ENCODE measurements at regions not wholly inside any gene's neighbourhood (a gene's known extent, or its start where the extent isn't known, plus 50 kb on each side); places are given as distances from the start of the nearest gene placed in this dataset.

DNA sequence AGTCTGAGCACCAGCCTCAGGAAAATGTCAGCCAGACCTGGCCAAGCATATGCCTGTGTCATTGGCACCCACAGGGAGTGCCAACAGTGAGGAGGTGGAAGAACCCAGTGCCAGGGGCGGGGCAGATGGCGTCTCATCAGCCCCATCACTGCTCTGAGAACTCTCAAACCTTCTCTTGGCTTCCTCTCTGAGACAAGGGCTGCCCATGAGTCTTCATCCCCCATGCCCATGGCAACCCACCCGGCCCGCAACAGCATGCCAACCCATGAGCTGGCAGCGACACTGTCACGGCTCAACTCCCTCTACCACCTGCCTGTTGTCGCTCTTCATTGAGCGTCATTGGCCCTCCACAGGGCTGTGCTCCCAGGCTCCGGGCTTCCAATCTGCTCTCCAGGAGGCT, 340.5 kb downstream of the BUD13 start:
- H3K9me3 Mint-ChIP-seq = no peaks in the 10 kb centered on the region

DNA sequence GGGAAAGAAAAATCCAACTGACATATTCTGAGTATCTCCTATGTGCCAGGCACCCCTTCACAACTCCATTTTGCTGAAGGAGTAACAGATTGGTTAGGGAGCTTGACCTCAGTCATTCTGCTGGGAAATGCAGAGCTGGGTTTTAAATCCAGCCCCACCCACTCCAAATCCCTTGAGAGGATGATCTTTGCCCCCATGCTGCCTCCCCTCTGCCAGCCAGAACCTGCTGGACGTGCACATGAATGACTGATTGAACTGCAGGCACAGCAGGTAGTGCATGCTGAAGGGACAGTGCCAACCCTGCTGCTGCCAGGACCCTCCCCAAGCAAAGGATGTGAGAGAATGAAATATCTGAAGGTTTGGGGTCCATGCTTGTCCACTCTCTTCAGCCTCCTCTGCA, 340.9 kb downstream of the BUD13 start:
- Mint-ChIP-seq H3K9me3 (no peaks in the 10 kb centered on the region), H3K27ac (no peak overlapping the region), H3K36me3 (ENCODE audit: low read depth) (no peaks in the 10 kb centered on the region), H3K4me3 (no peak overlapping the region), H3K27me3 (ENCODE audit: low read depth) (no peaks in the 10 kb centered on the region), H3K4me1 (ENCODE audit: low read depth) (no peaks in the 10 kb centered on the region)

More for the DNA sequence above, 340.5 kb downstream of the BUD13 start:
- Mint-ChIP-seq H3K36me3 (ENCODE audit: low read depth) (no peaks in the 10 kb centered on the region), H3K4me3 (no peak overlapping the region), H3K4me1 (ENCODE audit: low read depth) (no peaks in the 10 kb centered on the region), H3K27me3 (ENCODE audit: low read depth) (no peaks in the 10 kb centered on the region), H3K27ac (no peak overlapping the region)

DNA sequence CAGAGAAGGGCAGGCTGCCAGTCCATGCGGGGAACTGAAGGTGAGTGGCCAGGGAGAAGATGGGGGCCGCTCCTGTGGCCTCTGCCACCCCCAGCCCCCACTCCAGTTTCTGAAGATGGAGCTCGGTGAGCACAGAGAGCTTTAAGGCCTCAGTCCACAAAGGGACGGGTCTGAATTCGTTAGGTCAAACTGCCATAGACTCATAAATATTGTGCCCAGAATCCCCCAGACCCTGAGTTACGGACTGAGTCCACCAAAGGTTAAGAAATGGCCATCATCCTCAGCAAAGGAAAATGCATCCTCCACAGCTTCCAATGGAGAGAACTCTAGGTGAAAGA, 344.2 kb downstream of the BUD13 start:
- H3K4me1 Mint-ChIP-seq (ENCODE audit: low read depth) = no peaks in the 10 kb centered on the region
- no peaks in the 10 kb centered on the region for H3K9me3 Mint-ChIP-seq
- H3K4me3 Mint-ChIP-seq = no peak overlapping the region
- H3K36me3 Mint-ChIP-seq (ENCODE audit: low read depth) = no peaks in the 10 kb centered on the region
- no peaks in the 10 kb centered on the region for H3K27me3 Mint-ChIP-seq (ENCODE audit: low read depth)
- H3K27ac Mint-ChIP-seq = no peak overlapping the region

DNA sequence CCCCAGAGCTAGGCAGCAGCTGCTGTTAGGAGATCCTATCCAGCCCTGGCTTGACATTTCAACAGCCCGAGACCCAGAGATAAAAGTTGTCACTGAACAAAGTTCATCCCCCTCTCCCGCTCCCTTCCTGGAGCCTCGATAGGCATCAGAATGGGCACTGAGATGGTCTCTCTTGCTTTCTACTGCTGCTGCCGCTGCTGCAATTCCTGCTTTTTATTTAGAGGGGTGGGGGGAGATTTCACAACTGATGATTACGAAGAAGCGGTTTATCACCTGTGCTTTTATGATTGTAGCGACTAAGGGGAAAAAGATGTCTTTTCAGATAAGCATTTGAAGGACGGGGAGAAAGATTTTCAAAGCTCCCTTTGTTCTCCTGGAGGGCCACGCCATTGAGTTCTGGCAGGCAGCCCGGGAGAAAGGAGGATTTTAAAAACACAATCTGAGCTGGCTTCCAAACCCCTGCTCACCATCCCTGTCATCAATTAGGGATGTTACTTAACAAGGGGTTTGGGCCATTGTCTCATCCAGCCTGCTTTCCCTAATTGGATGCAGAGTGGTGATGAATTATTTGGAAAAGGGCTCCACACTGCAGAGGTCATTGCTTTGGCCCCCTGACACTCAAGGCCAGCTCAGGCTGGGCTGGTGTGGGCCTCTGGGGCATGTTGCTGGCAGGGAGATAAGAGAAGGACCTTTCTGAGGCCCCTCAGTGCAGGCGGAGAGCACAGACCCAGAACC, 344.7 kb downstream of the BUD13 start:
- Mint-ChIP-seq H3K36me3 (ENCODE audit: low read depth) (no peaks in the 10 kb centered on the region), H3K9me3 (no peaks in the 10 kb centered on the region), H3K4me1 (ENCODE audit: low read depth) (no peaks in the 10 kb centered on the region), H3K27me3 (ENCODE audit: low read depth) (no peaks in the 10 kb centered on the region), H3K4me3 (no peak overlapping the region), H3K27ac (no peak overlapping the region)

DNA sequence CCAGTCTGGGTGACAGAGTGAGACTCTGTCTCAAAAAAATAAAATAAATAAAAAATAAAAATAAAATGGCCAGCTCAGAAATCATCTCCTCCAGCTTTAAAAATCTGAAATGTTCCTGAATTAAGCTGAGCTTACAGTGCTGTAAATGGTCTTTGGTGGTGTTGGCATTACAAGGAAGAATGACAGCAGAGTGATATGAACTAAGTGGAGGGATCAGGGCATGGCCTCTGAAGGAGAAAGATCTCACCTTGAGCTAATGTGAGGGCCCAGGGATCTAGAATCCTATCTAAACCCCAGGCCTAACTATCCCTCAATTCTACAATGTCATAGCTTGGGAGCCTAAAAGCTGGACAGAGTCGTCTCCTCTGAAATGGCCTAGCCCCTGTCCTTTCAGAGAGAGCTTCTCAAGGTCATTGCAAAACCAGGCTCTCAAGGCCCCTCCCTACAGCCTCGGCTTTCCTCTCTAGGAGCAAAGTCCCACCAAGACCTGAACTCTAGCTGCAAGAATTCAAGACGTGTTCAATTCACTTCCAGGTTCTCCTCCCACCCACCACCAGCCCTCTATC, 345.4 kb downstream of the BUD13 start:
- Mint-ChIP-seq H3K27ac (no peak overlapping the region), H3K36me3 (ENCODE audit: low read depth) (no peaks in the 10 kb centered on the region), H3K4me3 (no peak overlapping the region), H3K4me1 (ENCODE audit: low read depth) (no peaks in the 10 kb centered on the region), H3K9me3 (no peaks in the 10 kb centered on the region), H3K27me3 (ENCODE audit: low read depth) (no peaks in the 10 kb centered on the region)

DNA sequence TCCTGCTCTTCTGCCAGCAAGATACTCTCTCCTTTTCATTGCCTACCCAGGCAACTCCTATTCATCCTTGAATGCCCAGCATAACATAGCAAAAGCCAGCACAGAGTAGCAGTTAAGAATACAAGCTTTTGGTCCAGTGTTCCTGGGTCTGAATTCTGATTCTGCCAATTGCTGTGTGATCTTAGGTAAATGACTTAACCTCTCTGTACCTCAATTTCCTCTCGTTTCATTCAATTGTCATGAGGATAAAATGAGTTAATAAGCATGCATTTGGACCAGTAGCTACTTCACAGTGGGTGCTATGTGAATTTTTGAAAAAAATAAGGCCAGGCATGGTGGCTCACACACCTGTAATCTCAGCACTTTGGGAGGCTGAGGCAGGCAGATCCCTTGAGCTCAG, 346.0 kb downstream of the BUD13 start:
- Mint-ChIP-seq H3K27me3 (ENCODE audit: low read depth) (no peaks in the 10 kb centered on the region), H3K4me1 (ENCODE audit: low read depth) (no peaks in the 10 kb centered on the region), H3K4me3 (no peak overlapping the region), H3K36me3 (ENCODE audit: low read depth) (no peaks in the 10 kb centered on the region), H3K27ac (no peak overlapping the region), H3K9me3 (no peaks in the 10 kb centered on the region)

DNA sequence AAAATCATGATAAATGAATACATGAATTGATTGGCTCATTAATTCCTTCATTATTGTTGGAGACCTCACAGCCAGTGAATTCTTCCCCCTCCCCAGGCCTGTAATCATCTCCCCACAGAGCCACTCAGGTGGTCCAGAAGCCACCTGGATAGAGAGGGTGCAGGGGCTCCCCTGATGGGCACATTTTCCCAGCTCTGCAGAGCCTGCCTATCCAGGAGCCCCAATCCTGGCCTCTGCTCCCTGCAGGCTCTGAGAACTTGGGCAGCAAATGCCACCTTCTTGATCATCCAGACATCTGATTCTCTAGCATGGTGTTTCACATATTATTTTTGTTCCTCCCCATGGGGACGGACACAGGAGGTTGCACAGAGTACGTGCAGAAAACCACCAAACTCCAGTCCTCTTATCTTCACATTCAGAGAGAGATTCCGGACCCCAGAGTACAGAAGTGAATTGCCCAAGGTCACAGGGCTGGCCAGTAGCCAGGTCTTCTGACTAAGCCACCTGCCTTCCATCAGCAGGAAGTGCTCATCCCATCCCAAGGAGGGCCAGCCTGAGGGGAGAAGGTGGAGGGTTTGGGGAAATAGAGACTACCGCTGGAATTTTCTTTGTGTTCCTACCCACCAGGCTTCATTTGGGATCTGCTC, 348.0 kb downstream of the BUD13 start:
- H3K27me3 Mint-ChIP-seq (ENCODE audit: low read depth) = no peaks in the 10 kb centered on the region
- no peaks in the 10 kb centered on the region for H3K9me3 Mint-ChIP-seq
- no peak overlapping the region for H3K27ac Mint-ChIP-seq
- H3K36me3 Mint-ChIP-seq (ENCODE audit: low read depth) = no peaks in the 10 kb centered on the region
- H3K4me1 Mint-ChIP-seq (ENCODE audit: low read depth) = no peaks in the 10 kb centered on the region
- no peak overlapping the region for H3K4me3 Mint-ChIP-seq

DNA sequence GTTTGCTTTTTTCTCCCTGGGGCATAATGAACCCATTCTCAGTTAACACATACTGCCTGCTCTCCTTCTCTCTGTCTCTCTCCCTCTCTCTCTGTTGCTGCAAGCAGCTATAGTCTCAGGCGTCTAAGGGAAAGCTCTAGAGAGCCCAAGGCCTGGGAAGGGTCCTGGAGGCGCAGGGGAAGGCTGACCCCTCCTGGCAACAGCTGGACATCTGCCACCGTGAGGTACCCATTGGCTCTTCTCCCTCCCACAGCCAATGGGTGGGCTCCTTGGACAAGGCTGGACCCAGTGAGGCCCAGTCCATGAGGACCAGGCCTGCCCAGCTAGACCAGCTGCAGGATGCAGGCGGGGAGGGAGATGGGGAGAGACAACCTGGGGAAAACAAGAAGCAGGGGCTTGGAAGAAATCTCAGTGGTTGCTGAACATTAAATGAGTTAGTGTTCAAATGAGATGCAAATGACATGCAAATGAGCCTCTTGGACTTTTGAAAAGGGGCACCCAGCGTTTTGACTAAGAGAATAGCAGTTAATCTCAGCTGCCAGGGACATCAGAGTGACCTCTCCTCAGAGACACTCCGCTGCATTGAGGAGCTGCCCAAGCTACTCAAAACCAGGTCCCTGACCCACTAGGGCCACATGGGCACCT, 349.7 kb downstream of the BUD13 start:
- Mint-ChIP-seq H3K4me3 (no peak overlapping the region), H3K4me1 (ENCODE audit: low read depth) (no peaks in the 10 kb centered on the region), H3K9me3 (no peaks in the 10 kb centered on the region), H3K27ac (no peak overlapping the region), H3K36me3 (ENCODE audit: low read depth) (no peaks in the 10 kb centered on the region), H3K27me3 (ENCODE audit: low read depth) (no peaks in the 10 kb centered on the region)

DNA sequence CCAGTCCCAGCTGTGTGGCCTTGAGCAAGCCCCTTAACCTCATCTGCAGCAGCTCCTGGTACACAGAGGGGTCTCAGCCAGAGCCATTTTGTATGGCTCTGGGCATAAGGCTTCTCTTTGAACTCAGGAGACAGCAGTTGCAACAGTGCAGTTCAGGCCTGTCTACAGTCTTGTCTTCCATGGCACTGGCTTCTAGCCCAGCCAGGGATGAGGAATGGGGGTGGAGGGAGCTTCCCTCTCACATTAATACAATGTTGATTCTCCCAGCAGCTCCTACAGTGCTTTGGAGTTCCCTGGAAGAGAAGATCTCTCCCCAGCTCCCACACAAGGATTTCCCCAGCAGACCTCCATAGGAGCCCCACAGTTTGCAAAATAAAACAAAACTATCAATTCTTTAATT, 350.2 kb downstream of the BUD13 start:
- Mint-ChIP-seq H3K4me1 (ENCODE audit: low read depth) (no peaks in the 10 kb centered on the region), H3K9me3 (no peaks in the 10 kb centered on the region), H3K27ac (no peak overlapping the region), H3K4me3 (no peak overlapping the region), H3K36me3 (ENCODE audit: low read depth) (no peaks in the 10 kb centered on the region), H3K27me3 (ENCODE audit: low read depth) (no peaks in the 10 kb centered on the region)

DNA sequence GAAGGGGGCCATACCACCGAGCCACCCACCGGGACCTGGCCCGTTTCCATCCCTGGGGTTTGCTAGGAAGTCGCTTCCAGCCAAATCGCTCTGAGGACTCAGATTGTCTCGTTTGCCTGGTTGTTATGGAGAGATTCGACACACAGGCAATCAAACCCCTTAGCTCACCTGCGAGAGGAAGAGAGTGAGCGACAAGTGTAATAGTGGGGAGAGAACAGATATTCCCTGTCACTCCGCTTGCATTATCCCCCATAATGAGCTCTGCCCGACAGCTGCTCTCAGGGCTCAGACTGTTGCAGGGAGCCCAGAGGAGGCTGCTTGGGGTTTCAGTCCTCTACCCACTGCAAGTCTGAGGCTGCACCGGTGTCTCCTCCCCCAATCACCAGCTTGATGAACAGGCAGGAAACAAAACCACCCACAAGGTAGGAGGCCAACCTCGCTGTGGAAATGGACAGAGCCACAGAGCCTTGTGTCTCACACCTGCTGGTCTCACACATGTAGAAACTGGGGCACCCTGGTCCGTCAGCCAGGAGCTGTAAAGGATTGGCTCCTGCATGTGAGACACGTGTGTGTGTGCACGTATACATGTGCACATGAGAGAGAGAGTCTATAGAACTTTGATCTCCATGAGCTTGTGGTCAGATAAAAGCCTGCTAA, 351.1 kb downstream of the BUD13 start:
- H3K27me3 Mint-ChIP-seq (ENCODE audit: low read depth) = no peaks in the 10 kb centered on the region
- no peaks in the 10 kb centered on the region for H3K9me3 Mint-ChIP-seq
- no peaks in the 10 kb centered on the region for H3K36me3 Mint-ChIP-seq (ENCODE audit: low read depth)
- H3K4me1 Mint-ChIP-seq (ENCODE audit: low read depth) = no peaks in the 10 kb centered on the region
- no peak overlapping the region for H3K27ac Mint-ChIP-seq
- H3K4me3 Mint-ChIP-seq = no peak overlapping the region

DNA sequence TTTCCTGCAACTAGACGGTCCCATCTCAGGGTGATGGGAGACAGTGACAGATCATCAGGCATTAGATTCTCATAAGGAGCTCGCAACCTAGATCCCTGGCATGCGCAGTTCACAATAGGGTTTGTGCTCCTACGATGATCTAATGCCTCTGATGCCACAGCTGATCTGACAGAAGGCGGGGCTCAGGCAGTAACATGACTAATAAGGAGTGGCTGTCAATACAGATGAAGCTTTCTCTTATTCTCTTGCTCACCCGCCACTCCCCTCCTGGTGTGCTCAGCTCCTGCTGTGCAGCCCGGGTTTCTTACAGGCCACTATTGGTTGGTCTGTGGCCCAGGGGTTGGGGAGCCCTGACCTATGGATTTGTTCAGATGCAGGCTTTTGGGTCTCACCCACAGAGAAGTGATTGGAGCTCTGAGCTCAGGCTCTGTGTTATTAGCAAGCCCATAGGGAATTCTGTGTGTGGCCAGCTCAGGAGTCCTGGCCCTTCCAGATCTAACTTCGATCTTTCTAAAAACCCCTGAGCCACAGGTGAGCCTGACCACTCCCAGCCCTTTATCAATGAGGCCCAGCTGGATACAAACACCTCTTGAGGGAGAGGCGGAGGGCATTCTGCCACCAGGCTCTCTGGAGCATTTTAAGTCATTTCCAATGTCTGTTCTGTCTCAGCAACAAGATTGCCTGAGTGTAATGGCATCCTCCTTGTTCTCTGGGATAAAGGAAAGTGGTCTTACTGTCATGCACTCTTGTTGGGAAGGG, 351.8 kb downstream of the BUD13 start:
- Mint-ChIP-seq H3K27me3 (ENCODE audit: low read depth) (no peaks in the 10 kb centered on the region), H3K4me3 (no peak overlapping the region), H3K4me1 (ENCODE audit: low read depth) (no peaks in the 10 kb centered on the region), H3K9me3 (no peaks in the 10 kb centered on the region), H3K36me3 (ENCODE audit: low read depth) (no peaks in the 10 kb centered on the region), H3K27ac (no peak overlapping the region)

DNA sequence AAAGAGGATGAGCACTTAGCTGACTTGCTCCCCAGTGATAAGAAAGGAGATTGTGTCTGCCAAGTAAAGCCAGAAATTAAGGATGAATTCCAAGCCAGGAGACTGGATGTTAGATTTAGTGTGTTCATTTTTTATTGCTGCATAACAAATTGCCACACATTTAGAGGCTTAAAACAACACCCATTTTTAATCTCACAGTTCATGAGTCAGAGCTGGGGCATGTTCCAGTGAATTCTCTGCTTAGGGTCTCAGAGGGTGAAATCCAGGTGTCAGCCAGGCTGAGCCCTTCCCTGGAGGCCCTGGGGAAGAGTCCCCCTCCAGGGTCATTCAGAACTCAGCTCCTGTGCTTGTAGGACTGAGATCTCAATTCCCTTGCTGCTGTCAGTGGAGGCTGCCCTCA, 352.8 kb downstream of the BUD13 start:
- Mint-ChIP-seq H3K36me3 (ENCODE audit: low read depth) (no peaks in the 10 kb centered on the region), H3K27ac (no peak overlapping the region), H3K4me3 (no peak overlapping the region), H3K9me3 (no peaks in the 10 kb centered on the region), H3K27me3 (ENCODE audit: low read depth) (no peaks in the 10 kb centered on the region), H3K4me1 (ENCODE audit: low read depth) (no peaks in the 10 kb centered on the region)

DNA sequence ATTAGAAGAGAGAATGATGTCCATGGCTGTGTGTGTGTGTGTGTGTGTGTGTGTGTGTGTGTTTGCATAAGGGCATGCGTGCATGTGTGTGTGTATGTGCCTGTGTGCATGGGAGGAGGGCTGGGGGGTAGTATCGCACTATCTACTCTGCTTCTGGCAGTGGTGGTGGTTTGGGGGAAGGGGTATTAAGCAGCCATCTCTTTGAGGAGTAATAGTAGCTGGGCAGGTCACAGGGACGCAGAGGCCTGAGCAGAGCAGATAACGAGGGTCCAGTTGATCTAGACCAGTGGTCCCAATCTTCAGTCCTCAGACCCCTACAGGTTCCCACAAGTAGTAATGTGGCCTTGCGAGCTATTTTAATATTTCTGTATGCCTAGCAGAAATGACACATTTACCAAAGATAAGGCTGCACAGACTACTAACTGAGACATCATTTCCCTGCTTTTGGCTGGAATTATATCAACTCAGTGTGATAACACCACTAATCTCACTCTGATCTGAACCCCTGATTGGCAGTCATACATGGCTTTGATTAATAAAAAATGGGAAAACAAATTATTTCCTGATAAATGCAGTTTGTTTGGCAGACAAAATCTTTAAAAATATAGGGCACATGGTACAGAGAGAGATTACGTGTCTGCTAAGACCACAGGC, 354.3 kb downstream of the BUD13 start:
- H3K4me3 Mint-ChIP-seq = no peak overlapping the region
- no peaks in the 10 kb centered on the region for H3K27me3 Mint-ChIP-seq (ENCODE audit: low read depth)
- H3K36me3 Mint-ChIP-seq (ENCODE audit: low read depth) = no peaks in the 10 kb centered on the region
- H3K4me1 Mint-ChIP-seq (ENCODE audit: low read depth) = no peaks in the 10 kb centered on the region
- H3K27ac Mint-ChIP-seq = no peak overlapping the region
- no peaks in the 10 kb centered on the region for H3K9me3 Mint-ChIP-seq

DNA sequence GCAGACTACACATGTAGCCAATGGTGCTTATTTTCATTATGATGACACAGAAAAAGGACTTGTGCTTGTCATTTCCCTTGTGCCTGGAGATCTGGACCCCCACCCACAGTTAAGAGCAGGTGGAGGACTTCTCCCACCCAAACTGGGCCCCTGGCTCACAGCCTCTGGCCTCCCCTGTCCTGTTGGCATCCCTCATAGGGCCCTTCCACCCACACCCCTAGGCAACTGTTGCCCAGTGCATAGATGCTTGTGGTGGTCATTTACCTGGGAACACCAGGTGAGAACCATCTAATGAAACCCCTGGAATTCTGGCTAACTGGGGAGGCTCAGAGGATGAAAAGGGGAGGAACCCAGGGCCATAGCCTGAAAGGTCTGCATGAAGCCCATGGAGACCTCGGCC, 355.9 kb downstream of the BUD13 start:
- Mint-ChIP-seq H3K36me3 (ENCODE audit: low read depth) (no peaks in the 10 kb centered on the region), H3K4me3 (no peak overlapping the region), H3K27me3 (ENCODE audit: low read depth) (no peaks in the 10 kb centered on the region), H3K4me1 (ENCODE audit: low read depth) (no peaks in the 10 kb centered on the region), H3K9me3 (no peaks in the 10 kb centered on the region), H3K27ac (no peak overlapping the region)
